ENCODE measurements at regions not wholly inside any gene's neighbourhood (a gene's known extent, or its start where the extent isn't known, plus 50 kb on each side); places are given as distances from the start of the nearest gene placed in this dataset.

DNA sequence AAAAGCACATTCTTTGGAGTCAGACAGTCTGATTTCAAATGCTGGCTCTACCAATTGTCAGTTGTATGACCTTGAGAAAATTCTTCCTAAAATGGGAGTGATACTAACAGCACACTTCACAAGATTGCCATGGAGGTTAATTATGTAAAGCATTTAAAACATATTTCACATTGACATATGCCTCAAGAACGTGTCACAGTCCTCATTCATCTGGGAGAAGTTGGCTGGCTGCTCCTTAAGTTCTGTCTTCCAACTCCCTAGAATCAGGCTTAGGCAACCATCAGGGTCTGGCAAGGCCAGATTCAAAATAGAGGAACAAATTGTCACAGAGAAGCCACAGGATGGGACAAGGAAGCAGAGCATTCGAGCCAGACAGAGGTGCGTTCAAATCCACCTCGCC lies 228.0 kb upstream of the RND3 start:
- Histone ChIP-seq H3K9me3 (no peaks in the 10 kb centered on the region), H3K4me3 (no peak overlapping the region), H3K36me3 (no peaks in the 10 kb centered on the region), H3K27ac (no peak overlapping the region), H3K4me1 (no peaks in the 10 kb centered on the region), H3K27me3 (no peaks in the 10 kb centered on the region)
- intact Hi-C loops (cut with DNase I) = no loop called here
- no peak for TF ChIP-seq CTCF (IDR thresholded peaks at IDR 0.05)
- DNase-seq (no peak), FAIRE-seq (no peak), ATAC-seq (no peak)
- 62 to 74% methylated on average over 4 of the region's 4 CpGs for WGBS, 2 donors

DNA sequence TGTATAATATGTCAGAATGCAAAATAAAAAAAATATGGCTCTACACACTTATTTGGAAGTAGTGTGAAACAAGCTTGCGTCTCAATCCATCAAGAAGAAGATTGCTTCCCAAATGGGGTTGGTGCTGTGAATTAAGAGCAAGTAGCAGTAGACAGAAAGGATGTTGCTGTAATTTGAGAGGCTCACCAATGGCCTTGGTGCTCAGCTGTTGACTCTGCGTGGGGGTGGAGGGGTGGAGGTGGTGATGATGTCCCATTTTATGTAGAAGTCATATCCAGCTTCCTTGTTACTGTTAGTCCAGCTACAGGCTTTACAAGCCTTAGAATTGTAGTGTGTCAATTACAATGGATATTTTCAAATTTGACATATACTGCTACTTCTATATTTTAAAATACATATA lies 223.4 kb upstream of the RND3 start:
- intact Hi-C loops (cut with DNase I) = no loop called here
- FAIRE-seq (no peak), ATAC-seq (no peak), DNase-seq (no peak)
- Histone ChIP-seq H3K4me3 (no peak overlapping the region), H3K27ac (no peak overlapping the region), H3K36me3 (no peaks in the 10 kb centered on the region), H3K27me3 (no peaks in the 10 kb centered on the region), H3K9me3 (no peaks in the 10 kb centered on the region), H3K4me1 (no peaks in the 10 kb centered on the region)
- TF ChIP-seq CTCF (IDR thresholded peaks at IDR 0.05) = no peak
- WGBS, 2 donors = 58 to 66% methylated on average over 2 of the region's 2 CpGs

GRCh38 chr2:150710041-150710440 lies 222.6 kb upstream of the RND3 start:
- Histone ChIP-seq H3K27ac (no peak overlapping the region), H3K27me3 (no peaks in the 10 kb centered on the region), H3K4me3 (no peak overlapping the region), H3K4me1 (no peaks in the 10 kb centered on the region), H3K9me3 (no peaks in the 10 kb centered on the region), H3K36me3 (no peaks in the 10 kb centered on the region)
- ATAC-seq = no peak
- DNase-seq = no peak
- intact Hi-C loops (cut with DNase I) = no loop called here
- TF ChIP-seq CTCF (IDR thresholded peaks at IDR 0.05) = no peak
- no peak for FAIRE-seq
- 60 to 70% methylated on average over 3 of the region's 3 CpGs for WGBS, 2 donors

DNA sequence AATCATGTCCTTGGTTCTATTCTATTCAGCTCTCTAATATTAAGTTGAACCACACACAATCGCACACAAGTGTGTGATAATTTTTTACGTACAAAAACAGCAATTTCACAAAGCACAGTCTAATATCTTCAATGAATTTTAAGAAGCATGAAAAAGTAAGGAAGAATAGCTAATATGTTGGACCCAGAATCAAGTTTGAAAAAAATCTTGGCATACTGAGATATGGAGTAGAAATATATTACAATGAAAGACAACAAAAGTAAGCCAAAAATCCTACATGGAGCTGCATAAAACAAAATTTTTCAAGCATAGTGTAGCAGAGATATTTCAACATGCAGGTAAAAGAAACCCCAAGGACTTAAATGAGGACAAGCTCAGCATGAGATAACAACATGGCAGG lies 219.1 kb upstream of the RND3 start:
- Histone ChIP-seq H3K4me1 (no peaks in the 10 kb centered on the region), H3K27me3 (no peaks in the 10 kb centered on the region), H3K27ac (no peak overlapping the region), H3K9me3 (no peaks in the 10 kb centered on the region), H3K4me3 (no peak overlapping the region), H3K36me3 (no peaks in the 10 kb centered on the region)
- ATAC-seq (no peak), FAIRE-seq (no peak), DNase-seq (no peak)
- WGBS, 2 donors = 77 to 85% methylated on average over 2 of the region's 2 CpGs
- intact Hi-C loops (cut with DNase I) = no loop called here
- no peak for TF ChIP-seq CTCF (IDR thresholded peaks at IDR 0.05)

GRCh38 chr2:150705767-150706166 lies 218.3 kb upstream of the RND3 start:
- intact Hi-C loops (cut with DNase I) = no loop called here
- H3K36me3 ChIP-seq = no peaks in the 10 kb centered on the region
- no peaks in the 10 kb centered on the region for H3K27me3 ChIP-seq
- no peak overlapping the region for H3K4me3 ChIP-seq
- ATAC-seq (no peak), FAIRE-seq (no peak), DNase-seq (no peak)
- no peaks in the 10 kb centered on the region for H3K9me3 ChIP-seq
- H3K27ac ChIP-seq = no peak overlapping the region
- TF ChIP-seq CTCF (IDR thresholded peaks at IDR 0.05) = no peak
- WGBS, 2 donors = 73 to 75% methylated on average over 2 of the region's 2 CpGs
- H3K4me1 ChIP-seq = no peaks in the 10 kb centered on the region
